Kidney epithelial cell (primary cell): ENCODE measurements at regions not wholly inside any gene's neighbourhood (a gene's known extent, or its start where the extent isn't known, plus 50 kb on each side); places are given as distances from the start of the nearest gene placed in this dataset.

Source experiments
- DNase-seq: peaks from one replicate; pipeline ENCODE4 v3.0.0-alpha.2; 2010; ENCODE audit warnings: low read depth
- H3K27me3 ChIP-seq: 2 replicates; pipeline ENCODE4 v1.6.0; 2011; ENCODE audit warnings: low read length; ENCODE audit not compliant: control insufficient read depth, insufficient read depth
- H3K36me3 ChIP-seq: 2 replicates; pipeline ENCODE4 v1.5.1; 2011; ENCODE audit warnings: low read length; ENCODE audit not compliant: control insufficient read depth, insufficient read depth
- H3K4me3 ChIP-seq: 2 replicates; pipeline ENCODE4 v1.5.1; 2011; ENCODE audit warnings: low read depth, mild to moderate bottlenecking, control low read depth, low read length
- CTCF ChIP-seq: IDR thresholded peaks from 2 replicates; pipeline ENCODE4 v1.5.1; 2011; ENCODE audit warnings: mild to moderate bottlenecking, moderate library complexity, low read length, control low read depth, inconsistent platforms; ENCODE audit not compliant: insufficient read depth, poor library complexity, severe bottlenecking

GRCh38 chr1:215003686-215004085 lies 78.9 kb upstream of the KCNK2 start:
- H3K4me3 ChIP-seq = no peak overlapping the region
- no peaks in the 10 kb centered on the region for H3K36me3 ChIP-seq
- no peak for DNase-seq
- no peaks in the 10 kb centered on the region for H3K27me3 ChIP-seq
- TF ChIP-seq CTCF = no peak

GRCh38 chr1:215004121-215004827 lies 78.3 kb upstream of the KCNK2 start:
- Histone ChIP-seq H3K36me3 (no peaks in the 10 kb centered on the region), H3K27me3 (no peaks in the 10 kb centered on the region), H3K4me3 (no peak overlapping the region)
- TF ChIP-seq CTCF = no peak
- DNase-seq = no peak

GRCh38 chr1:215005078-215005477 lies 77.5 kb upstream of the KCNK2 start:
- DNase-seq = no peak
- no peak for TF ChIP-seq CTCF
- no peaks in the 10 kb centered on the region for H3K36me3 ChIP-seq
- no peaks in the 10 kb centered on the region for H3K27me3 ChIP-seq
- H3K4me3 ChIP-seq = no peak overlapping the region

- Histone ChIP-seq H3K4me3 (no peak overlapping the region), H3K36me3 (no peaks in the 10 kb centered on the region), H3K27me3 (no peaks in the 10 kb centered on the region)
- no peak for DNase-seq
- TF ChIP-seq CTCF = no peak
These were observed 76.7 kb upstream of the KCNK2 start for GRCh38 chr1:215005656-215006345.

GRCh38 chr1:215007880-215008279 lies 74.7 kb upstream of the KCNK2 start:
- Histone ChIP-seq H3K27me3 (no peaks in the 10 kb centered on the region), H3K36me3 (no peaks in the 10 kb centered on the region), H3K4me3 (no peak overlapping the region)
- no peak for DNase-seq
- no peak for TF ChIP-seq CTCF
